Mesothelial cell of epicardium (in vitro differentiated cells): ENCODE measurements at regions not wholly inside any gene's neighbourhood (a gene's known extent, or its start where the extent isn't known, plus 50 kb on each side); places are given as distances from the start of the nearest gene placed in this dataset.
A peak's percentile ranks its signal among the peaks of the same experiment; 100 is the strongest.

Experiments
- DNase-seq, 2 experiments: peaks; one replicate each; pipeline ENCODE4 v3.0.0; 2021; ENCODE audit warnings: low spot score in 2 of 2; ENCODE audit not compliant: unreplicated experiment in 2 of 2
- H3K27ac Mint-ChIP-seq: 2 replicates; pipeline ENCODE4 v1.8.0; 2021; ENCODE audit warnings: mixed read lengths
- H3K27me3 Mint-ChIP-seq: 2 replicates; pipeline ENCODE4 v1.8.0; 2021; ENCODE audit warnings: low read depth, mixed read lengths
- H3K36me3 Mint-ChIP-seq: 2 replicates; pipeline ENCODE4 v1.8.0; 2021; ENCODE audit warnings: mixed read lengths
- H3K4me1 Mint-ChIP-seq: 2 replicates; pipeline ENCODE4 v1.8.0; 2021; ENCODE audit warnings: mixed read lengths
- H3K4me3 Mint-ChIP-seq: 2 replicates; pipeline ENCODE4 v1.8.0; 2021; ENCODE audit warnings: mild to moderate bottlenecking, moderate library complexity, mixed read lengths
- H3K9me3 Mint-ChIP-seq: 2 replicates; pipeline ENCODE4 v1.8.0; 2021; ENCODE audit warnings: mixed read lengths
- CTCF ChIP-seq: fragments of 200-600 bp; sonication (generic); IDR thresholded peaks from one replicate; pipeline ENCODE4 v1.5.0; 2021; ENCODE audit warnings: antibody characterized with exemption; ENCODE audit not compliant: unreplicated experiment

GRCh38 chr2:129436809-129437208 lies 542.7 kb upstream of the RAB6C start:
- Mint-ChIP-seq H3K4me3 (no peak overlapping the region), H3K9me3 (peaks cover 2% of the 10 kb centered on the region), H3K27me3 (peaks cover 15% of the 10 kb centered on the region), H3K4me1 (peaks cover 15% of the 10 kb centered on the region), H3K27ac (peak overlapping the region; percentile 18), H3K36me3 (no peaks in the 10 kb centered on the region)
- no peak for TF ChIP-seq CTCF
- no peak for DNase-seq

- Mint-ChIP-seq H3K4me3 (no peak overlapping the region), H3K9me3 (peaks cover 2% of the 10 kb centered on the region), H3K27ac (peak overlapping the region; percentile 72), H3K4me1 (peaks cover 15% of the 10 kb centered on the region), H3K27me3 (peaks cover 15% of the 10 kb centered on the region), H3K36me3 (no peaks in the 10 kb centered on the region)
- DNase-seq, result no peak
- TF ChIP-seq CTCF, result no peak
Measured at GRCh38 chr2:129437725-129438124, 541.7 kb upstream of the RAB6C start.

GRCh38 chr2:129438501-129439057 lies 540.9 kb upstream of the RAB6C start:
- DNase-seq, result no peak
- no peaks in the 10 kb centered on the region for H3K36me3 Mint-ChIP-seq
- no peak for TF ChIP-seq CTCF
- H3K4me1 Mint-ChIP-seq, result peaks cover 23% of the 10 kb centered on the region
- no peak overlapping the region for H3K4me3 Mint-ChIP-seq
- H3K9me3 Mint-ChIP-seq, result peaks cover 2% of the 10 kb centered on the region
- H3K27ac Mint-ChIP-seq, result no peak overlapping the region
- peaks cover 15% of the 10 kb centered on the region for H3K27me3 Mint-ChIP-seq

- no peaks in the 10 kb centered on the region for H3K36me3 Mint-ChIP-seq
- H3K4me3 Mint-ChIP-seq, result no peak overlapping the region
- peaks cover 30% of the 10 kb centered on the region for H3K4me1 Mint-ChIP-seq
- no peak for TF ChIP-seq CTCF
- H3K27ac Mint-ChIP-seq, result no peak overlapping the region
- H3K27me3 Mint-ChIP-seq, result peaks cover 13% of the 10 kb centered on the region
- no peak for DNase-seq
- H3K9me3 Mint-ChIP-seq, result peaks cover 2% of the 10 kb centered on the region
Measured at GRCh38 chr2:129439406-129440302, 539.8 kb upstream of the RAB6C start.

- H3K9me3 Mint-ChIP-seq, result no peaks in the 10 kb centered on the region
- TF ChIP-seq CTCF, result no peak
- no peaks in the 10 kb centered on the region for H3K36me3 Mint-ChIP-seq
- no peak for DNase-seq
- peaks cover 6% of the 10 kb centered on the region for H3K27me3 Mint-ChIP-seq
- no peak overlapping the region for H3K27ac Mint-ChIP-seq
- H3K4me3 Mint-ChIP-seq, result no peak overlapping the region
- H3K4me1 Mint-ChIP-seq, result peaks cover 30% of the 10 kb centered on the region
Measured at GRCh38 chr2:129441610-129442009, 537.9 kb upstream of the RAB6C start.
